ENCODE measurements at regions not wholly inside any gene's neighbourhood (a gene's known extent, or its start where the extent isn't known, plus 50 kb on each side); places are given as distances from the start of the nearest gene placed in this dataset.

- Histone ChIP-seq H3K4me1 (ENCODE audit: insufficient read depth, low read length, poor library complexity, severe bottlenecking) (no peaks in the 10 kb centered on the region), H3K4me3 (ENCODE audit: low read depth, low read length, poor library complexity, severe bottlenecking) (no peak overlapping the region), H3K27me3 (replicated peaks; ENCODE audit: insufficient read depth, low read depth, low read length, poor library complexity) (no peaks in the 10 kb centered on the region), H3K9me3 (ENCODE audit: low read depth, low read length, poor library complexity, severe bottlenecking) (no peaks in the 10 kb centered on the region), H3K27ac (ENCODE audit: low read depth, low read length, poor library complexity, severe bottlenecking) (no peak overlapping the region), H3K36me3 (ENCODE audit: insufficient read depth, low read length, poor library complexity, severe bottlenecking) (no peaks in the 10 kb centered on the region)
- POLR2A ChIA-PET (ENCODE audit: low non-redundant PET) = no interaction called here
- no TSS peak for BruUV-seq (replicated peaks)
- CTCF ChIA-PET = no interaction called here
- no peak for TF ChIP-seq EZH2 (IDR thresholded peaks at IDR 0.05; ENCODE audit: borderline replicate concordance, low read depth, low read length, poor library complexity, severe bottlenecking)
- TF ChIP-seq CTCF (conservative IDR thresholded peaks at IDR 0.05; ENCODE audit: low read depth, low read length) = no peak
- DNase-seq (ENCODE audit: low spot score) = no peak
- intact Hi-C loops (cut with micrococcal nuclease; ENCODE audit: unreplicated experiment) = no loop called here
Observed at GRCh38 chr7:96377399-96377798, 55.5 kb upstream of the SLC25A13 start.

Data from A673 (cell line).